Panc1 (cell line): ENCODE measurements at regions not wholly inside any gene's neighbourhood (a gene's known extent, or its start where the extent isn't known, plus 50 kb on each side); places are given as distances from the start of the nearest gene placed in this dataset.

Source experiments
- POLR2AphosphoS5 ChIP-seq: IDR thresholded peaks from 2 replicates; pipeline ENCODE4 v1.6.1; 2012; ENCODE audit warnings: mild to moderate bottlenecking, low read depth, low read length, moderate library complexity
- SIN3A ChIP-seq: IDR thresholded peaks from 2 replicates; pipeline ENCODE4 v1.6.1; 2012; ENCODE audit warnings: low read depth, mild to moderate bottlenecking, low read length, moderate library complexity, borderline replicate concordance; ENCODE audit not compliant: insufficient read depth
- TF ChIP-seq, protein P1 (sequence below): fragments of 450-650 bp; IDR thresholded peaks from 2 replicates; pipeline ENCODE4 v1.5.1; 2017; ENCODE audit warnings: mild to moderate bottlenecking

DNA sequence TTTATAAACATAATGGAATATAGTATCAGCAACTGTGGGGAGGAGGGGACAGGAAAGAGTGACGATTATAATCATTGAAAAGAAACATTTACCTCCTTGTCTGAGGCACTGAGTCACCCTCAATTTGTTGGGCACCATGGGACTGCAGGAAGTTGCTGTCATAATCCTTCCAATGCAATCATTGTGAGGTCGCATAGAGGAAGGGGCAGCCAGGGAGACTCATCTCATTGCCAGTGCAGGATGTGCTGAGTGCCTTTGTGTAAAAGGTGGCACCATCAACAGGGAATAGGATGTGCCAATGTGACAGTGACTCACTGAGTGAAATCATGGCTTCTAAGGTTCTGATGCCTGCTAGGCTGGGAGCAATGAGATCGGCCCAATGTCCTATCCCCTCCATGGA is 300.4 kb upstream of the ADAMTS9 start:
- TF ChIP-seq, protein P1, sequence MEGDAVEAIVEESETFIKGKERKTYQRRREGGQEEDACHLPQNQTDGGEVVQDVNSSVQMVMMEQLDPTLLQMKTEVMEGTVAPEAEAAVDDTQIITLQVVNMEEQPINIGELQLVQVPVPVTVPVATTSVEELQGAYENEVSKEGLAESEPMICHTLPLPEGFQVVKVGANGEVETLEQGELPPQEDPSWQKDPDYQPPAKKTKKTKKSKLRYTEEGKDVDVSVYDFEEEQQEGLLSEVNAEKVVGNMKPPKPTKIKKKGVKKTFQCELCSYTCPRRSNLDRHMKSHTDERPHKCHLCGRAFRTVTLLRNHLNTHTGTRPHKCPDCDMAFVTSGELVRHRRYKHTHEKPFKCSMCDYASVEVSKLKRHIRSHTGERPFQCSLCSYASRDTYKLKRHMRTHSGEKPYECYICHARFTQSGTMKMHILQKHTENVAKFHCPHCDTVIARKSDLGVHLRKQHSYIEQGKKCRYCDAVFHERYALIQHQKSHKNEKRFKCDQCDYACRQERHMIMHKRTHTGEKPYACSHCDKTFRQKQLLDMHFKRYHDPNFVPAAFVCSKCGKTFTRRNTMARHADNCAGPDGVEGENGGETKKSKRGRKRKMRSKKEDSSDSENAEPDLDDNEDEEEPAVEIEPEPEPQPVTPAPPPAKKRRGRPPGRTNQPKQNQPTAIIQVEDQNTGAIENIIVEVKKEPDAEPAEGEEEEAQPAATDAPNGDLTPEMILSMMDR, result no peak
- TF ChIP-seq SIN3A (no peak), POLR2AphosphoS5 (no peak)
